ENCODE measurements at regions not wholly inside any gene's neighbourhood (a gene's known extent, or its start where the extent isn't known, plus 50 kb on each side); places are given as distances from the start of the nearest gene placed in this dataset.

DNA sequence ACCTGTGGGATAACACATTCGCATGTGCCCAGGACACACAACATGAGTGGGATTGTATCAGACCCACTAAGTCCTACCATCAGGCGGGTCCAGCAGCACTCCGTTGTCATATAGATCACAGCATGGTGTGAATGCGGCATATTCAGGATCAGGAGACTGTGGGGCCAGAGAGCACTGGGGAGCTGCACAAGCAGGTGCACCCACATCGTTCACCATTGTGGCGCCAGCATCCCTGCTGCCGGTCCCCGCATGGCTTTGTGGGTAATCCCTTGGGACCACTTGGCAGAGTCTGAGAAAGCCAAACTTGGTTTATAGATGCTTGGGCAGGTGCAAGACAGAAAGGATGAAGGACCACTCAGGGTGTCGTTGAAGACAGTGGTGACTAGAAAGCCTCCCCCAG is 201.6 kb upstream of the B3GAT1 start (continued):
- TF ChIP-seq, protein P1, sequence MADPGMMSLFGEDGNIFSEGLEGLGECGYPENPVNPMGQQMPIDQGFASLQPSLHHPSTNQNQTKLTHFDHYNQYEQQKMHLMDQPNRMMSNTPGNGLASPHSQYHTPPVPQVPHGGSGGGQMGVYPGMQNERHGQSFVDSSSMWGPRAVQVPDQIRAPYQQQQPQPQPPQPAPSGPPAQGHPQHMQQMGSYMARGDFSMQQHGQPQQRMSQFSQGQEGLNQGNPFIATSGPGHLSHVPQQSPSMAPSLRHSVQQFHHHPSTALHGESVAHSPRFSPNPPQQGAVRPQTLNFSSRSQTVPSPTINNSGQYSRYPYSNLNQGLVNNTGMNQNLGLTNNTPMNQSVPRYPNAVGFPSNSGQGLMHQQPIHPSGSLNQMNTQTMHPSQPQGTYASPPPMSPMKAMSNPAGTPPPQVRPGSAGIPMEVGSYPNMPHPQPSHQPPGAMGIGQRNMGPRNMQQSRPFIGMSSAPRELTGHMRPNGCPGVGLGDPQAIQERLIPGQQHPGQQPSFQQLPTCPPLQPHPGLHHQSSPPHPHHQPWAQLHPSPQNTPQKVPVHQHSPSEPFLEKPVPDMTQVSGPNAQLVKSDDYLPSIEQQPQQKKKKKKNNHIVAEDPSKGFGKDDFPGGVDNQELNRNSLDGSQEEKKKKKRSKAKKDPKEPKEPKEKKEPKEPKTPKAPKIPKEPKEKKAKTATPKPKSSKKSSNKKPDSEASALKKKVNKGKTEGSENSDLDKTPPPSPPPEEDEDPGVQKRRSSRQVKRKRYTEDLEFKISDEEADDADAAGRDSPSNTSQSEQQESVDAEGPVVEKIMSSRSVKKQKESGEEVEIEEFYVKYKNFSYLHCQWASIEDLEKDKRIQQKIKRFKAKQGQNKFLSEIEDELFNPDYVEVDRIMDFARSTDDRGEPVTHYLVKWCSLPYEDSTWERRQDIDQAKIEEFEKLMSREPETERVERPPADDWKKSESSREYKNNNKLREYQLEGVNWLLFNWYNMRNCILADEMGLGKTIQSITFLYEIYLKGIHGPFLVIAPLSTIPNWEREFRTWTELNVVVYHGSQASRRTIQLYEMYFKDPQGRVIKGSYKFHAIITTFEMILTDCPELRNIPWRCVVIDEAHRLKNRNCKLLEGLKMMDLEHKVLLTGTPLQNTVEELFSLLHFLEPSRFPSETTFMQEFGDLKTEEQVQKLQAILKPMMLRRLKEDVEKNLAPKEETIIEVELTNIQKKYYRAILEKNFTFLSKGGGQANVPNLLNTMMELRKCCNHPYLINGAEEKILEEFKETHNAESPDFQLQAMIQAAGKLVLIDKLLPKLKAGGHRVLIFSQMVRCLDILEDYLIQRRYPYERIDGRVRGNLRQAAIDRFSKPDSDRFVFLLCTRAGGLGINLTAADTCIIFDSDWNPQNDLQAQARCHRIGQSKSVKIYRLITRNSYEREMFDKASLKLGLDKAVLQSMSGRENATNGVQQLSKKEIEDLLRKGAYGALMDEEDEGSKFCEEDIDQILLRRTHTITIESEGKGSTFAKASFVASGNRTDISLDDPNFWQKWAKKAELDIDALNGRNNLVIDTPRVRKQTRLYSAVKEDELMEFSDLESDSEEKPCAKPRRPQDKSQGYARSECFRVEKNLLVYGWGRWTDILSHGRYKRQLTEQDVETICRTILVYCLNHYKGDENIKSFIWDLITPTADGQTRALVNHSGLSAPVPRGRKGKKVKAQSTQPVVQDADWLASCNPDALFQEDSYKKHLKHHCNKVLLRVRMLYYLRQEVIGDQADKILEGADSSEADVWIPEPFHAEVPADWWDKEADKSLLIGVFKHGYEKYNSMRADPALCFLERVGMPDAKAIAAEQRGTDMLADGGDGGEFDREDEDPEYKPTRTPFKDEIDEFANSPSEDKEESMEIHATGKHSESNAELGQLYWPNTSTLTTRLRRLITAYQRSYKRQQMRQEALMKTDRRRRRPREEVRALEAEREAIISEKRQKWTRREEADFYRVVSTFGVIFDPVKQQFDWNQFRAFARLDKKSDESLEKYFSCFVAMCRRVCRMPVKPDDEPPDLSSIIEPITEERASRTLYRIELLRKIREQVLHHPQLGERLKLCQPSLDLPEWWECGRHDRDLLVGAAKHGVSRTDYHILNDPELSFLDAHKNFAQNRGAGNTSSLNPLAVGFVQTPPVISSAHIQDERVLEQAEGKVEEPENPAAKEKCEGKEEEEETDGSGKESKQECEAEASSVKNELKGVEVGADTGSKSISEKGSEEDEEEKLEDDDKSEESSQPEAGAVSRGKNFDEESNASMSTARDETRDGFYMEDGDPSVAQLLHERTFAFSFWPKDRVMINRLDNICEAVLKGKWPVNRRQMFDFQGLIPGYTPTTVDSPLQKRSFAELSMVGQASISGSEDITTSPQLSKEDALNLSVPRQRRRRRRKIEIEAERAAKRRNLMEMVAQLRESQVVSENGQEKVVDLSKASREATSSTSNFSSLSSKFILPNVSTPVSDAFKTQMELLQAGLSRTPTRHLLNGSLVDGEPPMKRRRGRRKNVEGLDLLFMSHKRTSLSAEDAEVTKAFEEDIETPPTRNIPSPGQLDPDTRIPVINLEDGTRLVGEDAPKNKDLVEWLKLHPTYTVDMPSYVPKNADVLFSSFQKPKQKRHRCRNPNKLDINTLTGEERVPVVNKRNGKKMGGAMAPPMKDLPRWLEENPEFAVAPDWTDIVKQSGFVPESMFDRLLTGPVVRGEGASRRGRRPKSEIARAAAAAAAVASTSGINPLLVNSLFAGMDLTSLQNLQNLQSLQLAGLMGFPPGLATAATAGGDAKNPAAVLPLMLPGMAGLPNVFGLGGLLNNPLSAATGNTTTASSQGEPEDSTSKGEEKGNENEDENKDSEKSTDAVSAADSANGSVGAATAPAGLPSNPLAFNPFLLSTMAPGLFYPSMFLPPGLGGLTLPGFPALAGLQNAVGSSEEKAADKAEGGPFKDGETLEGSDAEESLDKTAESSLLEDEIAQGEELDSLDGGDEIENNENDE (IDR thresholded peaks at IDR 0.05; ENCODE audit: insufficient replicate concordance, low read length), result no peak
- TF ChIP-seq TBP (IDR thresholded peaks at IDR 0.05; ENCODE audit: low read depth, low read length) (no peak), CREB1 (IDR thresholded peaks at IDR 0.05) (no peak), MAFK (IDR thresholded peaks at IDR 0.05; ENCODE audit: low read depth, low read length) (no peak), CEBPB (IDR thresholded peaks at IDR 0.05; ENCODE audit: low read depth, low read length) (no peak)
